WI38 (cell line): ENCODE measurements at regions not wholly inside any gene's neighbourhood (a gene's known extent, or its start where the extent isn't known, plus 50 kb on each side); places are given as distances from the start of the nearest gene placed in this dataset.
"Not testable (repeated sequence)": the region's sequence is repeated elsewhere in the genome, so short reads cannot be mapped to it uniquely, and the experiment has no call there.

Experiments used
- H3K4me3 ChIP-seq: 2 replicates; pipeline ENCODE4 v1.5.1; 2011; ENCODE audit warnings: low read depth, mild to moderate bottlenecking, control low read depth, low read length
- TF ChIP-seq, protein P1 (sequence below): IDR thresholded peaks from 2 replicates; pipeline ENCODE4 v1.5.1; 2012; ENCODE audit warnings: low read depth, mild to moderate bottlenecking, control low read depth, low read length

GRCh38 chr3:86420990-86421739 is 569.8 kb downstream of the VGLL3 start:
- TF ChIP-seq, protein P1, sequence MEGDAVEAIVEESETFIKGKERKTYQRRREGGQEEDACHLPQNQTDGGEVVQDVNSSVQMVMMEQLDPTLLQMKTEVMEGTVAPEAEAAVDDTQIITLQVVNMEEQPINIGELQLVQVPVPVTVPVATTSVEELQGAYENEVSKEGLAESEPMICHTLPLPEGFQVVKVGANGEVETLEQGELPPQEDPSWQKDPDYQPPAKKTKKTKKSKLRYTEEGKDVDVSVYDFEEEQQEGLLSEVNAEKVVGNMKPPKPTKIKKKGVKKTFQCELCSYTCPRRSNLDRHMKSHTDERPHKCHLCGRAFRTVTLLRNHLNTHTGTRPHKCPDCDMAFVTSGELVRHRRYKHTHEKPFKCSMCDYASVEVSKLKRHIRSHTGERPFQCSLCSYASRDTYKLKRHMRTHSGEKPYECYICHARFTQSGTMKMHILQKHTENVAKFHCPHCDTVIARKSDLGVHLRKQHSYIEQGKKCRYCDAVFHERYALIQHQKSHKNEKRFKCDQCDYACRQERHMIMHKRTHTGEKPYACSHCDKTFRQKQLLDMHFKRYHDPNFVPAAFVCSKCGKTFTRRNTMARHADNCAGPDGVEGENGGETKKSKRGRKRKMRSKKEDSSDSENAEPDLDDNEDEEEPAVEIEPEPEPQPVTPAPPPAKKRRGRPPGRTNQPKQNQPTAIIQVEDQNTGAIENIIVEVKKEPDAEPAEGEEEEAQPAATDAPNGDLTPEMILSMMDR, result no peak
- H3K4me3 ChIP-seq, result no peak overlapping the region

- TF ChIP-seq, protein P1, result no peak
- H3K4me3 ChIP-seq, result no peak overlapping the region
These were observed 572.1 kb downstream of the VGLL3 start for GRCh38 chr3:86418861-86419260.

DNA sequence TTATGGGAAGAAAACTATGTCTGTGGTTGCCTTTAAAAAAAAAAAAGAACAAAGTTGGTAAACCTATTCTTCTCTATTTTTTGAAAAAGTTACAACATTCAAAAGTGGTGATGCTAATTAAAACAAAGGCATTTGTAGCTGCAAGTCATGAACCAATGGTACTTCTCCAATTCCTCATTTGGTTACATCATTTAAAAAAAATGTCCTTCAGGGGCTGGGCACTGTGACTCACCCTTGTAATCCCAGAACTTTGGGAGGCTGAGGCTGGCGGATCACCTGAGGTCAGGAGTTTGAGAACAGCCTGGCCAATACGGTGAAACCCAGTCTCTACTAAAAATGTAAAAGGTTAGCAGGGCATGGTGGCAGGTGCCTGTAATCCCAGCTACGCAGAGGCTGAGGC is 574.6 kb downstream of the VGLL3 start:
- TF ChIP-seq, protein P1, result no peak

GRCh38 chr3:86413645-86414044 is 577.3 kb downstream of the VGLL3 start:
- TF ChIP-seq, protein P1, result no peak
- no peak overlapping the region for H3K4me3 ChIP-seq

More for the DNA sequence above, 574.6 kb downstream of the VGLL3 start:
- H3K4me3 ChIP-seq, result no peak overlapping the region

DNA sequence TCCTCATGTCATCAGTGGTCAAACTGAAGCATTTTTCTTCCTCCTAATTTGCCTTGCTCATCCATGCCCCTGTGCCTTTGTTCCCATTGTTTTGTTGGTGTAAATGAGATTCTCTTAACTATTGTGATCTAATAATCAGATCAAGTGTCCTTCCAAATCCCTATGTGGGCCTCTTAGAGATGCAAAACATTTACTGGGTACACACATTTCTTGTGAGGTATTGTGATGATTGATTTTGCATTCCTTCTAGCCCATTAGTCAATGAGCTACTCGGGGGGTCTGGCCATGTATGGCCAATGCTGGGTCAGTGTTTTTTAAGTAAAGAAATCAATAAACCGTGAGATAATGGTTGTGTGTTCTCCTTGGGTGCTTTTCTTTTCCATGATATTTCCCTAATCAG is 580.4 kb downstream of the VGLL3 start:
- H3K4me3 ChIP-seq, result no peak overlapping the region
- TF ChIP-seq, protein P1, result no peak

DNA sequence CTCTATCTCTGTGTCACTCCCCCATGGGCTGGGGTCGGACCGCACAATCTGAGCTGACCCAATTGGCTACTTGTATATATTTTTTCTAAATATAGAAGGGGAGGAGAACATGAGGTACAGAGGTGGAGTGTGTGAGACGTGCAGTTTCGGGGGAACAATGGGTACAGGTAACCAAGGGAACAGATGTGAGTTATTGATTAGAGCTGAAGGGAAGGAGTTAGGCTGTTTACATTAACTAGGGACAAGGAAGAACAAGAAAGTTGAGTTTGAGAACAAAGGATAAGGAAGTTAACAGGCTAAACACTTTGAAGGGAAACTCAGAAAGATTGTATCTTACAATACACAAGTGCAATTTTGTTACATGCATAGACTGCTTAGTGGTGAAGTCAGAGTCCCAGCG is 601.2 kb downstream of the VGLL3 start:
- H3K4me3 ChIP-seq, result not testable (repeated sequence)

- TF ChIP-seq, protein P1, result no peak
These were observed 602.1 kb downstream of the VGLL3 start for GRCh38 chr3:86388820-86389219.

GRCh38 chr3:86382556-86382955 is 608.4 kb downstream of the VGLL3 start:
- H3K4me3 ChIP-seq, result no peak overlapping the region
- TF ChIP-seq, protein P1, result no peak

More at GRCh38 chr3:86388820-86389219, 602.1 kb downstream of the VGLL3 start:
- no peak overlapping the region for H3K4me3 ChIP-seq
